Activated CD8-positive, alpha-beta memory T cell treated with anti-CD3 and anti-CD28 coated beads for 36 hours (primary cell): ENCODE measurements at regions not wholly inside any gene's neighbourhood (a gene's known extent, or its start where the extent isn't known, plus 50 kb on each side); places are given as distances from the start of the nearest gene placed in this dataset.

Experiments used
- CTCF ChIA-PET: fragments of 350-600 bp; sonication (Branson Sonifier 250); formaldehyde crosslinking; loops from one replicate; lab custom pipeline; 2021; ENCODE audit warnings: antibody characterized with exemption; lab: Charles Lee
- POLR2A ChIA-PET: fragments of 350-600 bp; sonication (Branson Sonifier 250); formaldehyde crosslinking; loops from one replicate; lab custom pipeline; 2021; ENCODE audit warnings: antibody characterized with exemption; lab: Charles Lee

- POLR2A ChIA-PET, result no interaction called here
- CTCF ChIA-PET, result no interaction called here
Observed at GRCh38 chr21:39106881-39107462, 76.3 kb downstream of the PSMG1 start.

- ChIA-PET POLR2A (no interaction called here), CTCF (no interaction called here)
Observed at GRCh38 chr21:39105836-39106235, 77.4 kb downstream of the PSMG1 start.

DNA sequence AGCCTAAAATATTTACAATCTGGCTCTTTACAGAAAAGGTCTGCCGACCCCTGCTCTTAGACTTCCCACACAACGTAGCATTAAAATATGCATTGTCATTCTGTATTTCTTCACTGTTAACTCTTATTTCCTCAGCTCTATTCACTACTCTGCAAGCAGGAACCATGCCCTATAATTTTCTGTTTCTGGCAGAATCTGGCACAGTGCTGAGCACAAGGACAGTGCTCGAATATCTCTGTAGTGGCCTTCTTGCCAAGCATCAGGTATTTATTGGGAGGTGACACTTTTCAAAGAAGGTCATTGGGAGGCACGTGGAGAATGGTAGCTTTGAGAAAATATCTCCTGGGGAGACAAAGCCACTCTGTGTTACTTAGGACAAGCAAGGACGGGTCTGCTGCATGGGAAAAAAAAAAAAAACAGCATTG is 77.9 kb downstream of the PSMG1 start:
- ChIA-PET CTCF (interaction anchor here (0.8 kb wide), 1 partner anchor 82 kb away, joined by 4 read pairs; no protein-coding TSS in a partner anchor), POLR2A (no interaction called here)

DNA sequence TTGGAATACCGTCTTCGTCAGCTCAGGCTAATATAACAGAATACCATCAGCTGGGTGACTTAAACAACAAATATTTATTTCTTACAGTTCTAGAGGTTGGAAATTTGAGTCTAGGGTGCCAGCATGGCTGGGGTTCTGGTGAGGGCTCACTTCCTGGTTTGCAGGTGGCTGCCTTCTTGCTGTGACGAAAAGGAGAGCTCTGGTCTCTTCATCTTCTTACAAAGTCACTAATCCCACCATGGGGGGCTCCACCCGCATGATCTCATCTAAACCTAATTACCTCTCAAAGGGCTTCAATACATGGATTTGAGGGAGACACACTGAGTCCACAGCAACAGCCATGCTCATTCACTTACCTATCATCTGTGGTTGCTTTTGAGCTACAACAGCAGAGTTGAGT is 78.3 kb downstream of the PSMG1 start:
- CTCF ChIA-PET, result interaction anchor here (0.8 kb wide), 1 partner anchor 82 kb away, joined by 4 read pairs; no protein-coding TSS in a partner anchor
- POLR2A ChIA-PET, result no interaction called here

- ChIA-PET POLR2A (no interaction called here), CTCF (no interaction called here)
Observed at GRCh38 chr21:39103689-39104088, 79.6 kb downstream of the PSMG1 start.

- POLR2A ChIA-PET, result no interaction called here
- CTCF ChIA-PET, result no interaction called here
Observed at GRCh38 chr21:39099859-39100258, 83.4 kb downstream of the PSMG1 start.

DNA sequence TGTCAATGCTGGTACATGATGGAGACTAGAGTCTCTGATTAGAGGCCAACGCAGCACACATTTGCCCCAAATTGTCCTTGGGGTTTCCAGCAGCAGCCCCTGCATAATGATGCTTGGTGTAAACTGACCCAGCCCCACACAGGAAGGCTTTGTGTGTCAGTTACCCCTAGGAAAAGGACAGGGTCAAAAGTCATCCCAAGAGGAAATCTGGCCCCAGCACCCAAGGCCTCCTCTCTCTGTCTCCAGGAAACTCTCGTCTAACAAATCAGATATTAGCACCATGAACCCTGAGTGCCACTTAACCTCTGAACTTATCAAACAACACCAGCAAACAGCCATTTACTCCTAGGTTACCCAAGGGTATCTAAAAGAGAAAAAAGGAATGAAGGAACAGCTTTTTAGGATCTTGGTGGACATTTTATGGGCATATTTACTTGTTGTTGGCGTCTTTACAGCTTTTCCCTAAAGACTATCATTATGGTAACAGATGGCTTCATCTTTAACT is 84.5 kb downstream of the PSMG1 start:
- CTCF ChIA-PET, result no interaction called here
- POLR2A ChIA-PET, result no interaction called here

DNA sequence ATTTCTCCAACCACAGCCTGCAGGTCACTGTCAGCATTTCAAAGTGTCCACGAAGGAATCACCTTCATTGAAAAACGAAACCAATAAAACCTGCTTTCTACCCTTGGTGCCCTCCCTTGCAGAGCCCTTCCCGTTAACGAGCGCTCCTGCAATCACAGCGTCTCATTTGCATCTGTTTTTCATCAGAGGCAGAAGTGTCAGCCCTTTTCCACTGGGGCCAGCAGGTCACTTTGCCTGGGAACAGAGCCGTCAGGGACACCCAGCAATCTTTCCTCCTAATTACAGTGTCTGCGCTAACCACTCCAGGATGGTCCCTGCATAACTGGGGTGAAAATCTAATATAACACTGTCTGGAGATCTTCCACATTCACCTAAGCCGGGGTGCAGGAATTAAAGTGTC is 85.3 kb downstream of the PSMG1 start:
- ChIA-PET POLR2A (no interaction called here), CTCF (no interaction called here)

- ChIA-PET POLR2A (no interaction called here), CTCF (no interaction called here)
Observed at GRCh38 chr21:39097335-39097861, 85.9 kb downstream of the PSMG1 start.

- ChIA-PET POLR2A (no interaction called here), CTCF (no interaction called here)
Observed at GRCh38 chr21:39096754-39097153, 86.5 kb downstream of the PSMG1 start.

GRCh38 chr21:39095681-39096080 is 87.6 kb downstream of the PSMG1 start:
- ChIA-PET POLR2A (no interaction called here), CTCF (no interaction called here)

- POLR2A ChIA-PET, result no interaction called here
- CTCF ChIA-PET, result interaction anchor here (0.6 kb wide), 1 partner anchor 31 kb away, joined by 3 read pairs; no protein-coding TSS in a partner anchor
Observed at GRCh38 chr21:39094847-39095579, 88.2 kb downstream of the PSMG1 start.

DNA sequence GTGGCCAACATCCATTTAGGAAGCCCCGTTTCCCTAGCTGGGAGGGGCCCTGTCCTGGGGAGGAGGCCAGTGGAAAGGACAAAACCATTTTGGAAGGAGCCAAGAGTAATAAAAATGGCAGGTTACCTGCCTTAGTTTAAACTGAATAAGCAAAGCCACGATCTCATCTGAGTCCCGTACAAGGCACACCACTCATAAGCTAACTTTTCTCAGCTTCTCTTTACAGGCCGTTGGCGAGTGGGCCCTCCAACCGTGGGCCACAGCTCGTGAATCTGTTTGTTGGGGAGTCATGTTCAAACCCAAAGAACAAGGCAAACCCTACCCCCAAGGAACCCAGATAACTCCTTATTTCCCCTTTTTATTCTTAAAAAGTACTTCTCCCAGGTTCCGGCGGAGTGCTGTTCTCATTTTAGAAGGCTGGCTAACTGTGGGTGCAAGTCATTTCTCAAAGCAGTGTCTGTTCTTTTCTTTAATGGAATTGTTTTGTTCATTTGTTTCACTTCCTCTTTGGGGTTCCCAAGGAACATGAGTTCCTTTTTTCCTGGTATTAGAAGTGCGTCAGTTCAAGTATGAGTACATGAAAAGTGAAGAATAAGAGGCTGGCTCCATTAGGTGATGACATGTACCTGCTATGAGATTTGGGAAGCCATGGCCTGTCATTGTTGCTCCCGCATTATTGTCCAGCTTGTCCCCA is 89.0 kb downstream of the PSMG1 start:
- ChIA-PET CTCF (no interaction called here), POLR2A (no interaction called here)

DNA sequence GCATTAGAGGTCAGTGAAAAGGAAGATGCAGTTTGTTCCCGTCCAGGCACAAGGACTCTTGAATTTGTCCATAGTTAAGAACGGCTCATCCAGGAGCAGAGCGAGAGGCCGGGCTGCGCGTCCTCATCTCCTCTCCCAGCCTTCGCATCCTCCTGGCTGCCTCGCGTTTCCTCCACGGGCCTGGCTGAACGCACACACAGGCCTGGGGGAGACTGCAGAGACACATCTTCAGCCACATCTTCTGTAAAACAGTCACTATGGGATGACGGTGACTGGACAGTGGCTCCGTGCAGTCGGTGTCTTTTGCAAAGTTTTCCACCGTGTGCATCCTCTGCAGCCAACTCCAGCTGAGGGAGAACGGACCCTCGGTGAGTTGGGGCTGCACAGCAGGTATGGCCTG is 89.7 kb downstream of the PSMG1 start:
- ChIA-PET POLR2A (no interaction called here), CTCF (no interaction called here)

- CTCF ChIA-PET, result no interaction called here
- POLR2A ChIA-PET, result no interaction called here
Observed at GRCh38 chr21:39088831-39089380, 94.3 kb downstream of the PSMG1 start.

GRCh38 chr21:39088031-39088370 is 95.2 kb downstream of the PSMG1 start:
- ChIA-PET POLR2A (no interaction called here), CTCF (no interaction called here)

DNA sequence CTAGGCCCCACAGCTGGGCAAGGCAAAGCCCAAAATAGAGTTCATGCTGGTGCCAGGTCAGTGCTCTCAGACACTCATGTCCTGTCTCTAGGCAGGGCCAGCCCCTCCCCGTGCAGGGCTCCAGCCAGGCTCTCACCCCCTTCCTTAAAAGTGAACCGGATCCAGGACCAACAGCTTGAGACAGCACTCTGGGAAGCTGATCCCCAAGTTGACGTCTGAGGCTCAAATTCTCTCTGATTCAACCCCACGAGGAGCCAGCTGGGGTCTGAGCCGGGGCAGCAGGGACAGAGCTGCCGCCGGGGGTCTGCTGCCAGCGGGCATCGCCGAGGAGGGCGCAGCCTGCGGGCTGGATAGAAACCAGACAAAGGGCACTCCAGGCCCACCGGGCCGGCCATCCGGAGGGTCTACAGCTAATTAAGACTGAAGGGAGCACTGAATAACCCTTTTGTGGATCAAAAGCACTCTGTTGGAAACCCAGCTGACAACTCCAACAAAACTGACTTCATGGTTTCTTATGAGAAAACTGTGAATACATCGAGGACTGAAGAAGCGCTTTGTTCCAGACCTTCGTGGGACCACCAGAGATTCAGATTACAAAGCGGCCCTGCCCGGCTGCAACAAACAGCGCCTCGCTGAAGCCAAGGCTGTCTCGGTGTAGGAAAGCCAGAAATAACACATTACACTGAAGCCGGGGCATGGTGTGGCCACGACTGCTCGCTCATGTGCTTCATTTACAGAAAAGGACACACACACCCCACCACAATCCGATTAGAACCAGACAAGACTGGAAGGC is 95.8 kb downstream of the PSMG1 start:
- CTCF ChIA-PET, result no interaction called here
- POLR2A ChIA-PET, result no interaction called here

DNA sequence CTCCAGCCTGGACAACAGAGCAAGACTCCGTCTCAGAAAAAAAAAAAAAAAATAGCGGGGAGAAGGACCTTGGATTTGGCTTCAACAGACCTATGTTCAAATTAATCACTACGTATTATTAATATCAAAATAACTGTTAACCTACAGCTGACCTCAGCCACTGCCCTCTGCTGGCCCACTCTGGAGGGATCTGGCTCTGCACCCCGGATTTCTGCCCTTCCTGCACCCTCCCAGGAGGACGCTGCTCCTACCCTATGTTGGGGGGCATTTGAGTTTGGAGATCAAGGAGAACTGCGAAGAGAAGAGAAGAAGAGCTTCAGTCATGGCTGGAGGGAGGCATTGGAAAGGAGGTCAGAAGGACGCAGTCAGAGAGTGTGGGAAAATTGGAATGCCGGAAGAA is 96.7 kb downstream of the PSMG1 start:
- ChIA-PET CTCF (no interaction called here), POLR2A (no interaction called here)

GRCh38 chr21:39085843-39086405 is 97.3 kb downstream of the PSMG1 start:
- ChIA-PET CTCF (no interaction called here), POLR2A (no interaction called here)
